ENCODE measurements at regions not wholly inside any gene's neighbourhood (a gene's known extent, or its start where the extent isn't known, plus 50 kb on each side); places are given as distances from the start of the nearest gene placed in this dataset.

GRCh38 chr4:93888308-93888707 lies 59.8 kb downstream of the ATOH1 start:
- Histone ChIP-seq H3K9me3 (no peaks in the 10 kb centered on the region), H3K27ac (no peak overlapping the region), H3K4me3 (no peak overlapping the region), H3K36me3 (no peaks in the 10 kb centered on the region), H3K4me1 (no peaks in the 10 kb centered on the region), H3K27me3 (no peaks in the 10 kb centered on the region)
- no peak for TF ChIP-seq POLR2A (IDR thresholded peaks at IDR 0.05)
- intact Hi-C loops (cut with DNase I; ENCODE audit: low total_unique reads) (no loop called here), in situ Hi-C loops (cut with MboI; ENCODE audit: low sequenced_read_pairs in 4 of 4) (no loop called here)
- DNase-seq (no peak), ATAC-seq (no peak)

DNA sequence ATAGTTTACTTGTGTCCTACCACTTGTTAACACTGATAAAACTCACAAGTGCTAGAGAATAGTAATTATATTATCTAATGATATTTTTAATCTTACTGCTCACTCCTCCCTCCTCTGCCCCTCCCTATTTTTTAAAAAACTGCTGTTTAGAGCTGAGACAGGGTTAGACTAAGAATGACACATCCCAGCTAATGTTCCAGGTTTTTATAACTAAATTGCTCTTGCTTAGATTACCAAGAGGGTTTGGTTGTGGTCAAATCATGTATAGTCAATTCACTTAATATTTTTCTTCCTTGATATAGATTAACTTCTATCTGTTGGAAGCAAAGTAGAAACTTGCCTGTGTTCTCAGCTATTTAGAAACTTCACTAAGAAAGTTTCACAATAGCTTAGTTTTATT lies 60.2 kb downstream of the ATOH1 start:
- no peaks in the 10 kb centered on the region for H3K27me3 ChIP-seq
- H3K27ac ChIP-seq, result no peak overlapping the region
- DNase-seq, result no peak
- ATAC-seq, result no peak
- H3K9me3 ChIP-seq, result no peaks in the 10 kb centered on the region
- no peak for TF ChIP-seq POLR2A (IDR thresholded peaks at IDR 0.05)
- TF ChIP-seq, protein P1, sequence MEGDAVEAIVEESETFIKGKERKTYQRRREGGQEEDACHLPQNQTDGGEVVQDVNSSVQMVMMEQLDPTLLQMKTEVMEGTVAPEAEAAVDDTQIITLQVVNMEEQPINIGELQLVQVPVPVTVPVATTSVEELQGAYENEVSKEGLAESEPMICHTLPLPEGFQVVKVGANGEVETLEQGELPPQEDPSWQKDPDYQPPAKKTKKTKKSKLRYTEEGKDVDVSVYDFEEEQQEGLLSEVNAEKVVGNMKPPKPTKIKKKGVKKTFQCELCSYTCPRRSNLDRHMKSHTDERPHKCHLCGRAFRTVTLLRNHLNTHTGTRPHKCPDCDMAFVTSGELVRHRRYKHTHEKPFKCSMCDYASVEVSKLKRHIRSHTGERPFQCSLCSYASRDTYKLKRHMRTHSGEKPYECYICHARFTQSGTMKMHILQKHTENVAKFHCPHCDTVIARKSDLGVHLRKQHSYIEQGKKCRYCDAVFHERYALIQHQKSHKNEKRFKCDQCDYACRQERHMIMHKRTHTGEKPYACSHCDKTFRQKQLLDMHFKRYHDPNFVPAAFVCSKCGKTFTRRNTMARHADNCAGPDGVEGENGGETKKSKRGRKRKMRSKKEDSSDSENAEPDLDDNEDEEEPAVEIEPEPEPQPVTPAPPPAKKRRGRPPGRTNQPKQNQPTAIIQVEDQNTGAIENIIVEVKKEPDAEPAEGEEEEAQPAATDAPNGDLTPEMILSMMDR (IDR thresholded peaks at IDR 0.05 in 4 of 5, conservative IDR thresholded peaks at IDR 0.05 in 1 of 5), result no peak
- no peaks in the 10 kb centered on the region for H3K4me1 ChIP-seq
- H3K4me3 ChIP-seq, result no peak overlapping the region
- no peaks in the 10 kb centered on the region for H3K36me3 ChIP-seq
- intact Hi-C loops (cut with DNase I; ENCODE audit: low total_unique reads) (no loop called here), in situ Hi-C loops (cut with MboI; ENCODE audit: low sequenced_read_pairs in 4 of 4) (no loop called here)

GRCh38 chr4:93891244-93891643 lies 62.7 kb downstream of the ATOH1 start:
- no peak for DNase-seq
- Histone ChIP-seq H3K27ac (no peak overlapping the region), H3K27me3 (no peaks in the 10 kb centered on the region), H3K4me1 (no peaks in the 10 kb centered on the region), H3K4me3 (no peak overlapping the region), H3K36me3 (no peaks in the 10 kb centered on the region), H3K9me3 (no peaks in the 10 kb centered on the region)
- no peak for TF ChIP-seq POLR2A (IDR thresholded peaks at IDR 0.05)
- TF ChIP-seq, protein P1 (IDR thresholded peaks at IDR 0.05 in 4 of 5, conservative IDR thresholded peaks at IDR 0.05 in 1 of 5), result no peak
- intact Hi-C loops (cut with DNase I; ENCODE audit: low total_unique reads) (no loop called here), in situ Hi-C loops (cut with MboI; ENCODE audit: low sequenced_read_pairs in 4 of 4) (no loop called here)
- ATAC-seq, result no peak

- no peaks in the 10 kb centered on the region for H3K36me3 ChIP-seq
- no peak overlapping the region for H3K4me3 ChIP-seq
- H3K9me3 ChIP-seq, result no peaks in the 10 kb centered on the region
- ATAC-seq (no peak), DNase-seq (no peak)
- H3K4me1 ChIP-seq, result no peaks in the 10 kb centered on the region
- no peak for TF ChIP-seq POLR2A (IDR thresholded peaks at IDR 0.05)
- TF ChIP-seq, protein P1 (IDR thresholded peaks at IDR 0.05 in 4 of 5, conservative IDR thresholded peaks at IDR 0.05 in 1 of 5), result no peak
- H3K27ac ChIP-seq, result no peak overlapping the region
- in situ Hi-C loops (cut with MboI; ENCODE audit: low sequenced_read_pairs in 4 of 4) (no loop called here), intact Hi-C loops (cut with DNase I; ENCODE audit: low total_unique reads) (no loop called here)
- no peaks in the 10 kb centered on the region for H3K27me3 ChIP-seq
Observed at GRCh38 chr4:93894995-93895394, 66.4 kb downstream of the ATOH1 start.

GRCh38 chr4:93896516-93896915 lies 68.0 kb downstream of the ATOH1 start:
- Histone ChIP-seq H3K27me3 (no peaks in the 10 kb centered on the region), H3K4me3 (no peak overlapping the region), H3K27ac (no peak overlapping the region), H3K36me3 (no peaks in the 10 kb centered on the region), H3K4me1 (no peaks in the 10 kb centered on the region), H3K9me3 (no peaks in the 10 kb centered on the region)
- DNase-seq, result no peak
- intact Hi-C loops (cut with DNase I; ENCODE audit: low total_unique reads), result no loop called here
- TF ChIP-seq, protein P1 (IDR thresholded peaks at IDR 0.05 in 4 of 5, conservative IDR thresholded peaks at IDR 0.05 in 1 of 5), result no peak
- no peak for TF ChIP-seq POLR2A (IDR thresholded peaks at IDR 0.05)
- ATAC-seq, result no peak
- in situ Hi-C loops (cut with MboI; ENCODE audit: low sequenced_read_pairs in 4 of 4), result no loop called here

Measured in gastrocnemius medialis (tissue), 4 donors.